VCaP (cell line): ENCODE measurements at regions not wholly inside any gene's neighbourhood (a gene's known extent, or its start where the extent isn't known, plus 50 kb on each side); places are given as distances from the start of the nearest gene placed in this dataset.
"Not testable (repeated sequence)": the region's sequence is repeated elsewhere in the genome, so short reads cannot be mapped to it uniquely, and the experiment has no call there.

Experiments used
- H3K27ac ChIP-seq: fragments of 450-650 bp; 2 replicates; pipeline ENCODE4 v1.5.1; 2017
- CTCF ChIP-seq: fragments of 450-650 bp; conservative IDR thresholded peaks from 2 replicates; pipeline ENCODE4 v1.5.1; 2017; ENCODE audit warnings: mild to moderate bottlenecking, moderate library complexity

- no peak overlapping the region for H3K27ac ChIP-seq
- no peak for TF ChIP-seq CTCF
Observed at GRCh38 chr2:140108706-140109475, 1328.7 kb upstream of the NXPH2 start.

- no peak for TF ChIP-seq CTCF
Observed at GRCh38 chr2:140091926-140092325, 1311.7 kb upstream of the NXPH2 start.

GRCh38 chr2:140086964-140087363 lies 1306.8 kb upstream of the NXPH2 start:
- no peak for TF ChIP-seq CTCF

More at GRCh38 chr2:140091926-140092325, 1311.7 kb upstream of the NXPH2 start:
- no peak overlapping the region for H3K27ac ChIP-seq

DNA sequence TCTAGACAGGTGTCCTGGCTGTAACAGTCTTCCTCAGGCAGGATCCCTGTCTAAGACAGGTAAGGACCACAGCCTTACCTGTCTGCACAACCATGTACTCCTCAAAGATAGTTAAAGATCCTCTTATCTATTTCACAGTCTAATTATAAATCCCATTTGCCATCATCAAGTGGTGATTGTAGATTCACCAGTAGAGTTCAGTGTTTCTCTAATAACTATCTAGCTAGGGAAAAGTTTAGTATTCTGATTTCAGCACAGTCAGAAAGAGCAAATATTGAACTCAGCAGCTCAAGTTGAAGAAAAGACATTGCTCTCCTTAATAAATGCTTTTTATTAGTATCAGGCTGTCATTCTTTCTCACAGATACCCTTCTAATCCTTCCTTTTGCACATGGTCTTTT lies 1305.5 kb upstream of the NXPH2 start:
- TF ChIP-seq CTCF = peak; percentile 38; the same call in 1 of the 2 replicates
- no peak overlapping the region for H3K27ac ChIP-seq

More at GRCh38 chr2:140086964-140087363, 1306.8 kb upstream of the NXPH2 start:
- no peak overlapping the region for H3K27ac ChIP-seq

- TF ChIP-seq CTCF = no peak
- H3K27ac ChIP-seq = no peak overlapping the region
Observed at GRCh38 chr2:140079038-140079437, 1298.8 kb upstream of the NXPH2 start.

DNA sequence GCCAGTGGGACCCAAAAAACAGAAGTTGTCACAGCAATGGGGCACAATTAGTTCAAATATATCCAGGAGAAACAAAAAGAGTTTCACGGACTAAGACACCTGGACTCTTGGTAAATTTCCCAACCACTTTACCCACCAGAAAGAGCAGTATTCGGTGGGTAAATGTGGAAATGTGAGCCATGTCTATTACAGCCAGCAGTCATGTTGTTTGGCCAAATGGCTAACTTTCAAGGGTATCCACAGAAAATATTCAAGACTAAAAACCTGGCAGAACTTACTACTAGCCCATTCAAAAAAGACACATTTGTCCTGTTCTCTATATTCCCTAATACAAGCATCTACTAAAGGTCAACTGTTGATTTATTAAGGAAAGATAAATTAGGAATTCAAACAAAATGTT lies 1296.0 kb upstream of the NXPH2 start:
- no peak overlapping the region for H3K27ac ChIP-seq
- TF ChIP-seq CTCF = no peak

DNA sequence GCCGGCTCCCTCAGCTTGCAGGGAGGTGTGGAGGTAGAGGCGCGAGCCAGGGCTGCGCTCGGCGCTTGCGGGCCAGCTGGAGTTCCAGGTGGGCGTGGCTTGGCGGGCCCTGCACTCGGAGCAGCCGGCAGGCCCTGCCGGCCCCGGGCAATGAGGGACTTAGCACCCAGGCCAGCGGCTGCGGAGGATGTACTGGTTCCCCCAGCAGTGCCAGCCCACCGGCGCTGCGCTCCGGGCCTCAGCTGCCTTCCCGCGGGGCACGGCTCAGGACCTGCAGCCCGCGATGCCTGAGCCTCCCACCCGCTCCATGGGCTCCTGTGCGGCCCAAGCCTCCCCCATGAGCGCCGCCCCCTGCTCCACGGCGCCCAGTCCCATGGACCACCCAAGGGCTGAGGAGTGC lies 1293.6 kb upstream of the NXPH2 start:
- not testable (repeated sequence) for H3K27ac ChIP-seq

GRCh38 chr2:140067661-140068060 lies 1287.5 kb upstream of the NXPH2 start:
- TF ChIP-seq CTCF = no peak

More at GRCh38 chr2:140067661-140068060, 1287.5 kb upstream of the NXPH2 start:
- H3K27ac ChIP-seq = no peak overlapping the region
